Keratinocyte (primary cell): ENCODE measurements at regions not wholly inside any gene's neighbourhood (a gene's known extent, or its start where the extent isn't known, plus 50 kb on each side); places are given as distances from the start of the nearest gene placed in this dataset.
"Not testable (repeated sequence)": the region's sequence is repeated elsewhere in the genome, so short reads cannot be mapped to it uniquely, and the experiment has no call there.

Source experiments
- DNase-seq: peaks from one replicate; pipeline ENCODE4 v3.0.0-alpha.2; 2011; ENCODE audit warnings: low read depth, missing footprints, low spot score
- FAIRE-seq: peaks from 2 replicates; lab custom pipeline; 2011; peaks lifted over from hg19 to GRCh38; lab: Jason Lieb, UNC
- H2AFZ ChIP-seq: 2 replicates; pipeline ENCODE4 v1.6.0; 2012; ENCODE audit warnings: low read length, control low read depth, inconsistent platforms; ENCODE audit not compliant: control insufficient read depth
- H3K27ac ChIP-seq: 2 replicates; pipeline ENCODE4 v1.5.1; 2011; ENCODE audit warnings: low read length; ENCODE audit not compliant: control insufficient read depth, insufficient read depth
- H3K27me3 ChIP-seq: 3 replicates; pipeline ENCODE4 v1.6.0; 2011; ENCODE audit warnings: low read length; ENCODE audit not compliant: control insufficient read depth, insufficient read depth; ENCODE audit errors: extremely low read depth
- H3K36me3 ChIP-seq, 2 experiments: 2 replicates in 1 of 2; 3 replicates in 1 of 2; pipeline ENCODE4 v1.5.1; 2011; ENCODE audit warnings: low read length in 2 of 2, mild to moderate bottlenecking in 1 of 2; ENCODE audit not compliant: control insufficient read depth in 2 of 2, insufficient read depth in 2 of 2; ENCODE audit errors: extremely low read depth in 1 of 2
- H3K4me1 ChIP-seq: 3 replicates; pipeline ENCODE4 v1.5.1; 2011; ENCODE audit warnings: low read length; ENCODE audit not compliant: control insufficient read depth, insufficient read depth; ENCODE audit errors: extremely low read depth
- H3K4me2 ChIP-seq: 3 replicates; pipeline ENCODE4 v1.6.0; 2011; ENCODE audit warnings: low read depth, low read length; ENCODE audit not compliant: control insufficient read depth, insufficient read depth; ENCODE audit errors: extremely low read depth
- H3K4me3 ChIP-seq, 3 experiments: fragments of 200-600 bp in 1 of 3; sonication (generic) in 1 of 3; 2 replicates in 2 of 3; 3 replicates in 1 of 3; pipeline ENCODE4 v1.5.1; 2011 to 2016; ENCODE audit warnings: low read length in 3 of 3, mild to moderate bottlenecking in 3 of 3, control low read depth in 2 of 3, inconsistent platforms in 1 of 3, low read depth in 1 of 3, mixed read lengths in 1 of 3, mixed run types in 1 of 3, moderate library complexity in 1 of 3; ENCODE audit not compliant: control insufficient read depth in 2 of 3, insufficient read depth in 2 of 3; ENCODE audit errors: extremely low read depth in 1 of 3
- H3K79me2 ChIP-seq: 2 replicates; pipeline ENCODE4 v1.6.0; 2012; ENCODE audit warnings: low read length; ENCODE audit not compliant: control insufficient read depth, insufficient read depth
- H3K9ac ChIP-seq: 3 replicates; pipeline ENCODE4 v1.6.0; 2011; ENCODE audit warnings: low read length; ENCODE audit not compliant: control insufficient read depth, insufficient read depth; ENCODE audit errors: extremely low read depth
- H3K9me1 ChIP-seq: 3 replicates; pipeline ENCODE4 v1.6.0; 2011; ENCODE audit warnings: low read length; ENCODE audit not compliant: control insufficient read depth, insufficient read depth; ENCODE audit errors: extremely low read depth
- H3K9me3 ChIP-seq: 2 replicates; pipeline ENCODE4 v1.5.1; 2012; ENCODE audit warnings: low read depth, low read length; ENCODE audit not compliant: control insufficient read depth
- H4K20me1 ChIP-seq: 3 replicates; pipeline ENCODE4 v1.6.0; 2011; ENCODE audit warnings: low read length; ENCODE audit not compliant: control insufficient read depth, insufficient read depth; ENCODE audit errors: extremely low read depth
- EZH2 ChIP-seq: IDR thresholded peaks from one replicate; pipeline ENCODE4 v1.6.1; 2012; ENCODE audit warnings: inconsistent platforms, mild to moderate bottlenecking, low read length, moderate library complexity
- dilution Hi-C: fragments of 300-500 bp; cut with MboI; formaldehyde crosslinking; loops from one replicate; pipeline ENCODE4 v1.7.0; 2020; ENCODE audit warnings: low sequenced_read_pairs; ENCODE audit not compliant: extremely low pct_ligation_motif_present
- TF ChIP-seq, protein P1 (sequence below), 3 experiments: IDR thresholded peaks in 1 of 3; conservative IDR thresholded peaks in 1 of 3; optimal IDR thresholded peaks in 1 of 3; 2 replicates in 2 of 3; 3 replicates in 1 of 3; pipeline versions ENCODE3 to v1.5.1; 2011; ENCODE audit warnings: low read length in 3 of 3, mild to moderate bottlenecking in 3 of 3, moderate library complexity in 2 of 3, control low read depth in 1 of 3, inconsistent platforms in 1 of 3; ENCODE audit not compliant: insufficient read depth in 2 of 3; ENCODE audit errors: extremely low read depth in 1 of 3

- no peak overlapping the region for H3K4me2 ChIP-seq
- no peaks in the 10 kb centered on the region for H3K79me2 ChIP-seq
- H4K20me1 ChIP-seq, result no peaks in the 10 kb centered on the region
- H3K9ac ChIP-seq, result no peak overlapping the region
- no peaks in the 10 kb centered on the region for H3K36me3 ChIP-seq
- no peak overlapping the region for H3K27ac ChIP-seq
- H3K9me3 ChIP-seq, result no peaks in the 10 kb centered on the region
- no peak overlapping the region for H2AFZ ChIP-seq
- TF ChIP-seq, protein P1, sequence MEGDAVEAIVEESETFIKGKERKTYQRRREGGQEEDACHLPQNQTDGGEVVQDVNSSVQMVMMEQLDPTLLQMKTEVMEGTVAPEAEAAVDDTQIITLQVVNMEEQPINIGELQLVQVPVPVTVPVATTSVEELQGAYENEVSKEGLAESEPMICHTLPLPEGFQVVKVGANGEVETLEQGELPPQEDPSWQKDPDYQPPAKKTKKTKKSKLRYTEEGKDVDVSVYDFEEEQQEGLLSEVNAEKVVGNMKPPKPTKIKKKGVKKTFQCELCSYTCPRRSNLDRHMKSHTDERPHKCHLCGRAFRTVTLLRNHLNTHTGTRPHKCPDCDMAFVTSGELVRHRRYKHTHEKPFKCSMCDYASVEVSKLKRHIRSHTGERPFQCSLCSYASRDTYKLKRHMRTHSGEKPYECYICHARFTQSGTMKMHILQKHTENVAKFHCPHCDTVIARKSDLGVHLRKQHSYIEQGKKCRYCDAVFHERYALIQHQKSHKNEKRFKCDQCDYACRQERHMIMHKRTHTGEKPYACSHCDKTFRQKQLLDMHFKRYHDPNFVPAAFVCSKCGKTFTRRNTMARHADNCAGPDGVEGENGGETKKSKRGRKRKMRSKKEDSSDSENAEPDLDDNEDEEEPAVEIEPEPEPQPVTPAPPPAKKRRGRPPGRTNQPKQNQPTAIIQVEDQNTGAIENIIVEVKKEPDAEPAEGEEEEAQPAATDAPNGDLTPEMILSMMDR (optimal IDR thresholded peaks at IDR 0.05 in 1 of 3, IDR thresholded peaks at IDR 0.05 in 1 of 3, conservative IDR thresholded peaks at IDR 0.05 in 1 of 3; ENCODE audit: extremely low read depth in 1 of 3, insufficient read depth in 2 of 3, low read length in 3 of 3), result no peak
- TF ChIP-seq EZH2, result no peak
- H3K4me1 ChIP-seq, result no peaks in the 10 kb centered on the region
- H3K27me3 ChIP-seq, result no peaks in the 10 kb centered on the region
- H3K9me1 ChIP-seq, result no peaks in the 10 kb centered on the region
- no peak for FAIRE-seq
- H3K4me3 ChIP-seq, result no peak overlapping the region
- DNase-seq, result no peak
- dilution Hi-C loops, result no loop called here
Measured at GRCh38 chr5:38621840-38622437, 65.5 kb upstream of the LIFR start.

DNA sequence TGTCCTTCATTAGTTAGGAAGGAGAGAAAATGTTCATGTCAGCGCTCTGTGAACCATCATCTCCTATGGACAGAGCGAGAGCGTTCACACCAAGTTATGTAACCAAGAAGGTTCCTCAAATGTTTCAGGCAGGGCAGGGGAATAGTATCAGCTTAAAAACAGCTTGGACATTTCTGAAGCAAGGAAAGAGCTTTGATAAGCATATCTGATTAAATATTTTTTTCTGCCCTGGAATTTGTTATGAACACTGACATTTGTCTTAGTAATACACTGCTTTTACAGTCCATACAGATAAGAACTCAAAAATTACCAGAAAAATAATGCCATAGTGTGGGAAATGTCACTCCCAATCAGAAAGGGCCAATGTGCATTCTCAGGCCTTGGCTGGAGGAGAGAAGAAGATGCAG lies 66.3 kb upstream of the LIFR start:
- no peak overlapping the region for H3K27ac ChIP-seq
- no peaks in the 10 kb centered on the region for H3K36me3 ChIP-seq
- H4K20me1 ChIP-seq, result no peaks in the 10 kb centered on the region
- dilution Hi-C loops, result no loop called here
- H3K27me3 ChIP-seq, result no peaks in the 10 kb centered on the region
- H3K4me2 ChIP-seq, result no peak overlapping the region
- no peak for DNase-seq
- H3K79me2 ChIP-seq, result no peaks in the 10 kb centered on the region
- no peaks in the 10 kb centered on the region for H3K9me1 ChIP-seq
- no peak overlapping the region for H3K4me3 ChIP-seq
- H3K9me3 ChIP-seq, result no peaks in the 10 kb centered on the region
- H3K4me1 ChIP-seq, result no peaks in the 10 kb centered on the region
- no peak overlapping the region for H3K9ac ChIP-seq
- TF ChIP-seq, protein P1 (optimal IDR thresholded peaks at IDR 0.05 in 1 of 3, IDR thresholded peaks at IDR 0.05 in 1 of 3, conservative IDR thresholded peaks at IDR 0.05 in 1 of 3; ENCODE audit: extremely low read depth in 1 of 3, insufficient read depth in 2 of 3, low read length in 3 of 3), result no peak
- TF ChIP-seq EZH2, result no peak
- H2AFZ ChIP-seq, result no peak overlapping the region
- no peak for FAIRE-seq

DNA sequence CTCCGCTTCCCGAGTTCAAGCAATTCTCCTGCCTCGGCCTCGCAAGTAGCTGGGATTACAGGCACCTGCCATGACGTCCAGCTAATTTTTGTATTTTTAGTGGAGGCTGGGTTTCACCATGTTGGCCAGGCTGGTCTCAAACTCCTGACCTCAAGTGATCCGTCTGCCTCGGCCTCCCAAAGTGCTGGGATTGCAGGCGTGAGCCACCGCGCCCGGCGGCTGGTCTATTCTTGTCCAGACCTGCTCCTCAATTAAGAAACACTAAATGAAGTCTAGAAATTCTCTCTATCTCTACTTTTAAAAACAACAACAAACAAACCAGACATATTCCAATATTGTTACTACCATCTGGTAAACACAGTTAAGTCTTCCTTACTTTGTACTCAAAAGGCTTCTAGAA lies 68.1 kb upstream of the LIFR start:
- H3K27me3 ChIP-seq, FAIRE-seq: not testable (repeated sequence)

DNA sequence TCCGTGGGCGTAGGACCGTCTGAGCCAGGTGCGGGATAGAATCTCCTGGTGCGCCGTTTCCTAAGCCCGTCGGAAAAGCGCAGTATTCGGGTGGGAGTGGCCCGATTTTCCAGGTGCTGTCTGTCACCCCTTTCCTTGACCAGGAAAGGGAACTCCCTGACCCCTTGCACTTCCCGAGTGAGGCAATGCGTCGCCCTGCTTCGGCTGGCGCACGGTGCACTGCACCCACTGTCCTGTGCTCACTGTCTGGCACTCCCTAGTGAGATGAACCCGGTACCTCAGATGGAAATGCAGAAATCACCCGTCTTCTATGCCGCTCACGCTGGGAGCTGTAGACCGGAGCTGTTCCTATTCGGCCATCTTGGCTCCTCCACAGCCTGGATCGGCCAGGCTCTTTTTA lies 74.9 kb upstream of the LIFR start:
- H3K36me3 ChIP-seq, H3K9me1 ChIP-seq, H2AFZ ChIP-seq, H3K27ac ChIP-seq, H3K79me2 ChIP-seq, FAIRE-seq, H3K27me3 ChIP-seq, H3K9ac ChIP-seq, H3K9me3 ChIP-seq, H3K4me2 ChIP-seq, H3K4me1 ChIP-seq, H3K4me3 ChIP-seq, H4K20me1 ChIP-seq, DNase-seq, dilution Hi-C loops: not testable (repeated sequence)

More for the DNA sequence above, 68.1 kb upstream of the LIFR start:
- H3K9me1 ChIP-seq, H4K20me1 ChIP-seq, dilution Hi-C loops, H3K36me3 ChIP-seq, H3K9ac ChIP-seq, H2AFZ ChIP-seq, H3K4me3 ChIP-seq, H3K4me1 ChIP-seq, DNase-seq, H3K4me2 ChIP-seq, H3K27ac ChIP-seq, H3K9me3 ChIP-seq, H3K79me2 ChIP-seq: not testable (repeated sequence)
